Retina (tissue), 1 donor: ENCODE measurements at regions not wholly inside any gene's neighbourhood (a gene's known extent, or its start where the extent isn't known, plus 50 kb on each side); places are given as distances from the start of the nearest gene placed in this dataset.
"Not testable (repeated sequence)": the region's sequence is repeated elsewhere in the genome, so short reads cannot be mapped to it uniquely, and the experiment has no call there.

ENCODE experiments used
- DNase-seq: peaks from one replicate; pipeline ENCODE4 v3.0.0-alpha.2; 2016

- DNase-seq: no peak
Observed at GRCh38 chr2:204370172-204370718, 175.0 kb upstream of the PARD3B start.

GRCh38 chr2:204373942-204374341 is 171.3 kb upstream of the PARD3B start:
- no peak for DNase-seq

GRCh38 chr2:204380141-204380881 is 165.0 kb upstream of the PARD3B start:
- DNase-seq: no peak

GRCh38 chr2:204386668-204387067 is 158.6 kb upstream of the PARD3B start:
- DNase-seq: no peak

GRCh38 chr2:204389120-204389519 is 156.2 kb upstream of the PARD3B start:
- DNase-seq: no peak

- DNase-seq: no peak
Observed at GRCh38 chr2:204389856-204390255, 155.4 kb upstream of the PARD3B start.

GRCh38 chr2:204395539-204395938 is 149.7 kb upstream of the PARD3B start:
- DNase-seq: no peak

- DNase-seq: no peak
Observed at GRCh38 chr2:204401114-204401513, 144.2 kb upstream of the PARD3B start.

- DNase-seq: no peak
Observed at GRCh38 chr2:204407204-204408014, 137.9 kb upstream of the PARD3B start.

- not testable (repeated sequence) for DNase-seq
Observed at GRCh38 chr2:204412782-204413181, 132.5 kb upstream of the PARD3B start.

- no peak for DNase-seq
Observed at GRCh38 chr2:204415406-204416181, 129.7 kb upstream of the PARD3B start.

- DNase-seq: no peak
Observed at GRCh38 chr2:204416236-204416635, 129.0 kb upstream of the PARD3B start.

- DNase-seq: no peak
Observed at GRCh38 chr2:204425821-204426220, 119.5 kb upstream of the PARD3B start.

GRCh38 chr2:204428675-204429074 is 116.6 kb upstream of the PARD3B start:
- no peak for DNase-seq

- DNase-seq: no peak
Observed at GRCh38 chr2:204431529-204431928, 113.7 kb upstream of the PARD3B start.

- DNase-seq: no peak
Observed at GRCh38 chr2:204432196-204432595, 113.1 kb upstream of the PARD3B start.

- no peak for DNase-seq
Observed at GRCh38 chr2:204434660-204435462, 110.4 kb upstream of the PARD3B start.

GRCh38 chr2:204436230-204436629 is 109.0 kb upstream of the PARD3B start:
- DNase-seq: no peak

GRCh38 chr2:204437408-204437807 is 107.9 kb upstream of the PARD3B start:
- no peak for DNase-seq

GRCh38 chr2:204437815-204438756 is 107.2 kb upstream of the PARD3B start:
- DNase-seq: no peak

GRCh38 chr2:204441316-204441715 is 104.0 kb upstream of the PARD3B start:
- DNase-seq: no peak
